ENCODE measurements at regions not wholly inside any gene's neighbourhood (a gene's known extent, or its start where the extent isn't known, plus 50 kb on each side); places are given as distances from the start of the nearest gene placed in this dataset.

GRCh38 chr15:70523192-70523591 is 240.2 kb downstream of the UACA start:
- TF ChIP-seq ZBTB7A (IDR thresholded peaks at IDR 0.05; ENCODE audit: low read depth) (no peak), TAF1 (IDR thresholded peaks at IDR 0.05; ENCODE audit: low read depth) (no peak), CEBPB (IDR thresholded peaks at IDR 0.05) (no peak), EP300 (IDR thresholded peaks at IDR 0.05; ENCODE audit: borderline replicate concordance) (no peak), YY1 (IDR thresholded peaks at IDR 0.05; ENCODE audit: low read depth) (no peak), CREB1 (IDR thresholded peaks at IDR 0.05; ENCODE audit: low read depth) (no peak), RAD21 (IDR thresholded peaks at IDR 0.05; ENCODE audit: low read depth) (no peak), TEAD4 (IDR thresholded peaks at IDR 0.05) (no peak)
- TF ChIP-seq, protein P1, sequence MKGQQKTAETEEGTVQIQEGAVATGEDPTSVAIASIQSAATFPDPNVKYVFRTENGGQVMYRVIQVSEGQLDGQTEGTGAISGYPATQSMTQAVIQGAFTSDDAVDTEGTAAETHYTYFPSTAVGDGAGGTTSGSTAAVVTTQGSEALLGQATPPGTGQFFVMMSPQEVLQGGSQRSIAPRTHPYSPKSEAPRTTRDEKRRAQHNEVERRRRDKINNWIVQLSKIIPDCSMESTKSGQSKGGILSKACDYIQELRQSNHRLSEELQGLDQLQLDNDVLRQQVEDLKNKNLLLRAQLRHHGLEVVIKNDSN (IDR thresholded peaks at IDR 0.05), result no peak
- TF ChIP-seq, protein P2, sequence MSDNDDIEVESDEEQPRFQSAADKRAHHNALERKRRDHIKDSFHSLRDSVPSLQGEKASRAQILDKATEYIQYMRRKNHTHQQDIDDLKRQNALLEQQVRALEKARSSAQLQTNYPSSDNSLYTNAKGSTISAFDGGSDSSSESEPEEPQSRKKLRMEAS (IDR thresholded peaks at IDR 0.05), result no peak
- TF ChIP-seq, protein P3, sequence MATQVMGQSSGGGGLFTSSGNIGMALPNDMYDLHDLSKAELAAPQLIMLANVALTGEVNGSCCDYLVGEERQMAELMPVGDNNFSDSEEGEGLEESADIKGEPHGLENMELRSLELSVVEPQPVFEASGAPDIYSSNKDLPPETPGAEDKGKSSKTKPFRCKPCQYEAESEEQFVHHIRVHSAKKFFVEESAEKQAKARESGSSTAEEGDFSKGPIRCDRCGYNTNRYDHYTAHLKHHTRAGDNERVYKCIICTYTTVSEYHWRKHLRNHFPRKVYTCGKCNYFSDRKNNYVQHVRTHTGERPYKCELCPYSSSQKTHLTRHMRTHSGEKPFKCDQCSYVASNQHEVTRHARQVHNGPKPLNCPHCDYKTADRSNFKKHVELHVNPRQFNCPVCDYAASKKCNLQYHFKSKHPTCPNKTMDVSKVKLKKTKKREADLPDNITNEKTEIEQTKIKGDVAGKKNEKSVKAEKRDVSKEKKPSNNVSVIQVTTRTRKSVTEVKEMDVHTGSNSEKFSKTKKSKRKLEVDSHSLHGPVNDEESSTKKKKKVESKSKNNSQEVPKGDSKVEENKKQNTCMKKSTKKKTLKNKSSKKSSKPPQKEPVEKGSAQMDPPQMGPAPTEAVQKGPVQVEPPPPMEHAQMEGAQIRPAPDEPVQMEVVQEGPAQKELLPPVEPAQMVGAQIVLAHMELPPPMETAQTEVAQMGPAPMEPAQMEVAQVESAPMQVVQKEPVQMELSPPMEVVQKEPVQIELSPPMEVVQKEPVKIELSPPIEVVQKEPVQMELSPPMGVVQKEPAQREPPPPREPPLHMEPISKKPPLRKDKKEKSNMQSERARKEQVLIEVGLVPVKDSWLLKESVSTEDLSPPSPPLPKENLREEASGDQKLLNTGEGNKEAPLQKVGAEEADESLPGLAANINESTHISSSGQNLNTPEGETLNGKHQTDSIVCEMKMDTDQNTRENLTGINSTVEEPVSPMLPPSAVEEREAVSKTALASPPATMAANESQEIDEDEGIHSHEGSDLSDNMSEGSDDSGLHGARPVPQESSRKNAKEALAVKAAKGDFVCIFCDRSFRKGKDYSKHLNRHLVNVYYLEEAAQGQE (IDR thresholded peaks at IDR 0.05; ENCODE audit: low read depth), result no peak

- TF ChIP-seq TEAD4 (IDR thresholded peaks at IDR 0.05), result no peak
- no peak for TF ChIP-seq TAF1 (IDR thresholded peaks at IDR 0.05; ENCODE audit: low read depth)
Observed at GRCh38 chr15:70522323-70522966, 240.9 kb downstream of the UACA start.

GRCh38 chr15:70521576-70522322 is 241.6 kb downstream of the UACA start:
- TF ChIP-seq YY1 (IDR thresholded peaks at IDR 0.05; ENCODE audit: low read depth), result no peak
- no peak for TF ChIP-seq EGR1 (IDR thresholded peaks at IDR 0.05)
- no peak for TF ChIP-seq TEAD4 (IDR thresholded peaks at IDR 0.05)

GRCh38 chr15:70519616-70520015 is 243.7 kb downstream of the UACA start:
- TF ChIP-seq EP300 (IDR thresholded peaks at IDR 0.05; ENCODE audit: borderline replicate concordance) (no peak), CEBPB (IDR thresholded peaks at IDR 0.05) (no peak), NFIC (IDR thresholded peaks at IDR 0.05) (no peak), TCF12 (IDR thresholded peaks at IDR 0.05; ENCODE audit: low read depth) (no peak), YY1 (IDR thresholded peaks at IDR 0.05; ENCODE audit: low read depth) (no peak), TEAD4 (IDR thresholded peaks at IDR 0.05) (no peak), FOXM1 (IDR thresholded peaks at IDR 0.05; ENCODE audit: borderline replicate concordance, low read depth) (no peak), EGR1 (IDR thresholded peaks at IDR 0.05) (no peak)
- TF ChIP-seq, protein P2 (IDR thresholded peaks at IDR 0.05), result no peak
- TF ChIP-seq, protein P1 (IDR thresholded peaks at IDR 0.05), result no peak

GRCh38 chr15:70519004-70519365 is 244.4 kb downstream of the UACA start:
- TF ChIP-seq CREB1 (IDR thresholded peaks at IDR 0.05; ENCODE audit: low read depth) (no peak), RAD21 (IDR thresholded peaks at IDR 0.05; ENCODE audit: low read depth) (no peak), CEBPB (IDR thresholded peaks at IDR 0.05) (no peak), TCF12 (IDR thresholded peaks at IDR 0.05; ENCODE audit: low read depth) (no peak), YY1 (IDR thresholded peaks at IDR 0.05; ENCODE audit: low read depth) (no peak)

DNA sequence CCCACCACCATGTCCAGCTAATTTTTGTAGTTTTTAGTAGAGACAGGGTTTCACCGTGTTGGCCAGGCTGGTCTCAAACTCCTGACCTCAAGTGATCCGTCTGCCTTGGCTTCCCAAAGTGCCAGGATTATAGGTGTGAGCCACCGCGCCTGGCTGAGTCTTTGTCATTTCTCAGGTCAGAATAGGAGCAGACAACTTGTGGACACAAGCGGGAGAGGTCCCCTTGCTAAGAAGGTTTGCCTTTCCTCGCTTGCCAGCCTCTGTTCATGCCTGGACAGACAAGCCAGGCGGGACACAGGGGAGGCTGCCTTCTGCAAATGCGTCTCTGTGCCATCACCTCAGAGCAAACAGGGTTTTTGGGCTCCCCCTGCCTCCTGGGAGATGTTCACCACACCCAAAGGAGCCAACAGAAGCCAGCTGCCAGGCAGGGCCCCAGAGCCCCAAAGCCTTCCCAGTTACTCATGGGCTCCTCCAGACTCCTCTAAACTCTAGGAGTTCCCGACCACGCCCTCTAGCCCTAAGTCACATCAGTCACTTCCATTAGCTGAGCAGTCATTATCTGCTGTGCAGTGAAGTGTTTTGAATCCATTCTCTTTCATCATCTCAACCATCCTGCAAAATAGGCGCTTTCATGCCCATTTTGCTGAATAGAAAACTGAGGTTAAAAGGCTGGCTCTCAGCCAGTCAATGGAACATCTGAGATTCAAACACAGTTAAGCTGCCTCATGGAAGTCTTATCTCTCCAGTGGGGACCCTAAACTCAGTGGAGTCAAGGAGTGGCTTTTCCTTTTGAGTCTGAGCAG is 245.0 kb downstream of the UACA start:
- TF ChIP-seq YY1 (IDR thresholded peaks at IDR 0.05; ENCODE audit: low read depth) (no peak), NFIC (IDR thresholded peaks at IDR 0.05) (no peak), TCF12 (IDR thresholded peaks at IDR 0.05; ENCODE audit: low read depth) (no peak), ZBTB7A (IDR thresholded peaks at IDR 0.05; ENCODE audit: low read depth) (no peak), CEBPB (IDR thresholded peaks at IDR 0.05) (no peak), TEAD4 (IDR thresholded peaks at IDR 0.05) (no peak), TAF1 (IDR thresholded peaks at IDR 0.05; ENCODE audit: low read depth) (no peak)
- TF ChIP-seq, protein P1 (IDR thresholded peaks at IDR 0.05), result no peak

DNA sequence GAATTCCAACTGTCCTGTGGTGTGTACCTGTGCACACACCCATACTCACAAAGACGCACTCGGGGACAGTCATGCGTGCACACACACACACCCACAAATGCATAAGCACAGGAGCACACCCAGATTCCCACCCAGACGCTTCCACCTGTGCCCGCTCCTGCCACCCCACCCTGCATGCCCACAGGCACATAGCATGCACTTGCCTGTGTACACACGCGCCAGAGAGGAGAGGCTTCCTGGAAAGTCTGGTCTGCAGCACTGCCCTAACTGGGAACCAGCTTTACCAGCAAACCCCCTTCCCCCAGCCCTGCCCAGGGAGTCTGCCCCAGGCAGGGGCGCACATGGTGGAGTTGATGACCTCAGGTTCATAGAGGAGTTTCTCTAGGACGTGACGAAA is 246.2 kb downstream of the UACA start:
- no peak for TF ChIP-seq ZBTB7A (IDR thresholded peaks at IDR 0.05; ENCODE audit: low read depth)

Data from Ishikawa (cell line).